ENCODE measurements at regions not wholly inside any gene's neighbourhood (a gene's known extent, or its start where the extent isn't known, plus 50 kb on each side); places are given as distances from the start of the nearest gene placed in this dataset.
A peak's percentile ranks its signal among the peaks of the same experiment; 100 is the strongest.

DNA sequence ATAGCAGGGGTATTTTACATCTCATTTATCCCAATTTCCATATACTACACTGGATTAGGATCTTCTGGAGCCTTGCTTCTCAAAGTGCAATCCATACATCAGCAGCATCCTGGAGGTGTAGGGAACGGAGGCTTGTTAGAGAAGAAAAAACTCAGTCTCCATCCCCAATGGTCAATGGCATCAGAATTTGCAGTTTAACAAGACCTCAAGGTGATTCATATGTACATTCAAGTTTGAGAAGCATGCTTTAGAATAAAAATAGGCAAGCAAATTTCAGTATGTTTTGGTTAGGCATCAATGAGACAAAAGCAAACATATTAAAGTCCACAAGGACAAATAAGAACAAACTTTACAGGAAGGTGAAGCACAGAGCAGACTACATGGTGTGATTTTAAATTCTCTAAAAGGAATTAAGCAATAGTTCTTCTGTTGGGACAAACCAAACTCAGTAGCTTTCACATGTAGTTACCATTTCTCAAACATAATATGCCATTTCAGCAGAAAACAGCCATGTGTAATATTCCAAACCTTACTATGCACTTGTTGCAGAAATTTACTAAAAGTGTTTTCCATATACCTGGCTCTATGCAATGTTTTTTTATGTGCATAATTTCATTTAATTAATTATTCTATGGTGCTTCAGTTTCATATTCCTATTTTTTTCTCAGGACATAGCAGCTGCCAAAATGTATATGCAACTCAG is 360.3 kb upstream of the NECTIN3 start:
- Histone ChIP-seq H3K4me3 (ENCODE audit: low read depth in 1 of 3, low read length in 3 of 3) (no peak overlapping the region), H3K9ac (ENCODE audit: low read depth in 1 of 2, low read length in 2 of 2) (no peak overlapping the region), H3K27me3 (ENCODE audit: control insufficient read depth in 4 of 4, insufficient read depth in 4 of 4, low read length in 3 of 4) (no peaks in the 10 kb centered on the region), H3K9me3 (ENCODE audit: control insufficient read depth in 4 of 4, low read length in 3 of 4) (no peaks in the 10 kb centered on the region), H3K4me1 (ENCODE audit: control insufficient read depth in 4 of 4, insufficient read depth in 4 of 4, low read length in 3 of 4) (peaks cover 5 to 24% (median 15%) of the 10 kb centered on the region in 4 donors), H3K27ac (ENCODE audit: low read depth in 1 of 2, low read length in 2 of 2) (peak overlapping the region in 1 of 2 donors; percentile 18), H3K36me3 (ENCODE audit: control insufficient read depth in 4 of 4, insufficient read depth in 3 of 4, low read depth in 1 of 4, low read length in 3 of 4) (no peaks in the 10 kb centered on the region)
- 50% methylated on average over 1 of the region's 1 CpG for WGBS
- TF ChIP-seq, protein P1, sequence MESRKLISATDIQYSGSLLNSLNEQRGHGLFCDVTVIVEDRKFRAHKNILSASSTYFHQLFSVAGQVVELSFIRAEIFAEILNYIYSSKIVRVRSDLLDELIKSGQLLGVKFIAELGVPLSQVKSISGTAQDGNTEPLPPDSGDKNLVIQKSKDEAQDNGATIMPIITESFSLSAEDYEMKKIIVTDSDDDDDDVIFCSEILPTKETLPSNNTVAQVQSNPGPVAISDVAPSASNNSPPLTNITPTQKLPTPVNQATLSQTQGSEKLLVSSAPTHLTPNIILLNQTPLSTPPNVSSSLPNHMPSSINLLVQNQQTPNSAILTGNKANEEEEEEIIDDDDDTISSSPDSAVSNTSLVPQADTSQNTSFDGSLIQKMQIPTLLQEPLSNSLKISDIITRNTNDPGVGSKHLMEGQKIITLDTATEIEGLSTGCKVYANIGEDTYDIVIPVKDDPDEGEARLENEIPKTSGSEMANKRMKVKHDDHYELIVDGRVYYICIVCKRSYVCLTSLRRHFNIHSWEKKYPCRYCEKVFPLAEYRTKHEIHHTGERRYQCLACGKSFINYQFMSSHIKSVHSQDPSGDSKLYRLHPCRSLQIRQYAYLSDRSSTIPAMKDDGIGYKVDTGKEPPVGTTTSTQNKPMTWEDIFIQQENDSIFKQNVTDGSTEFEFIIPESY (IDR thresholded peaks at IDR 0.05): peak; percentile 30
- TF ChIP-seq, protein P2, sequence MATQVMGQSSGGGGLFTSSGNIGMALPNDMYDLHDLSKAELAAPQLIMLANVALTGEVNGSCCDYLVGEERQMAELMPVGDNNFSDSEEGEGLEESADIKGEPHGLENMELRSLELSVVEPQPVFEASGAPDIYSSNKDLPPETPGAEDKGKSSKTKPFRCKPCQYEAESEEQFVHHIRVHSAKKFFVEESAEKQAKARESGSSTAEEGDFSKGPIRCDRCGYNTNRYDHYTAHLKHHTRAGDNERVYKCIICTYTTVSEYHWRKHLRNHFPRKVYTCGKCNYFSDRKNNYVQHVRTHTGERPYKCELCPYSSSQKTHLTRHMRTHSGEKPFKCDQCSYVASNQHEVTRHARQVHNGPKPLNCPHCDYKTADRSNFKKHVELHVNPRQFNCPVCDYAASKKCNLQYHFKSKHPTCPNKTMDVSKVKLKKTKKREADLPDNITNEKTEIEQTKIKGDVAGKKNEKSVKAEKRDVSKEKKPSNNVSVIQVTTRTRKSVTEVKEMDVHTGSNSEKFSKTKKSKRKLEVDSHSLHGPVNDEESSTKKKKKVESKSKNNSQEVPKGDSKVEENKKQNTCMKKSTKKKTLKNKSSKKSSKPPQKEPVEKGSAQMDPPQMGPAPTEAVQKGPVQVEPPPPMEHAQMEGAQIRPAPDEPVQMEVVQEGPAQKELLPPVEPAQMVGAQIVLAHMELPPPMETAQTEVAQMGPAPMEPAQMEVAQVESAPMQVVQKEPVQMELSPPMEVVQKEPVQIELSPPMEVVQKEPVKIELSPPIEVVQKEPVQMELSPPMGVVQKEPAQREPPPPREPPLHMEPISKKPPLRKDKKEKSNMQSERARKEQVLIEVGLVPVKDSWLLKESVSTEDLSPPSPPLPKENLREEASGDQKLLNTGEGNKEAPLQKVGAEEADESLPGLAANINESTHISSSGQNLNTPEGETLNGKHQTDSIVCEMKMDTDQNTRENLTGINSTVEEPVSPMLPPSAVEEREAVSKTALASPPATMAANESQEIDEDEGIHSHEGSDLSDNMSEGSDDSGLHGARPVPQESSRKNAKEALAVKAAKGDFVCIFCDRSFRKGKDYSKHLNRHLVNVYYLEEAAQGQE (IDR thresholded peaks at IDR 0.05): peak; percentile 28
- TF ChIP-seq, protein P3, sequence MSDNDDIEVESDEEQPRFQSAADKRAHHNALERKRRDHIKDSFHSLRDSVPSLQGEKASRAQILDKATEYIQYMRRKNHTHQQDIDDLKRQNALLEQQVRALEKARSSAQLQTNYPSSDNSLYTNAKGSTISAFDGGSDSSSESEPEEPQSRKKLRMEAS (IDR thresholded peaks at IDR 0.05): peak; percentile 41
- peak; percentile 56 for TF ChIP-seq FOXA2 (IDR thresholded peaks at IDR 0.05)
- TF ChIP-seq HNF4A (conservative IDR thresholded peaks at IDR 0.05): peak; percentile 69 to 73
- TF ChIP-seq, protein P4, sequence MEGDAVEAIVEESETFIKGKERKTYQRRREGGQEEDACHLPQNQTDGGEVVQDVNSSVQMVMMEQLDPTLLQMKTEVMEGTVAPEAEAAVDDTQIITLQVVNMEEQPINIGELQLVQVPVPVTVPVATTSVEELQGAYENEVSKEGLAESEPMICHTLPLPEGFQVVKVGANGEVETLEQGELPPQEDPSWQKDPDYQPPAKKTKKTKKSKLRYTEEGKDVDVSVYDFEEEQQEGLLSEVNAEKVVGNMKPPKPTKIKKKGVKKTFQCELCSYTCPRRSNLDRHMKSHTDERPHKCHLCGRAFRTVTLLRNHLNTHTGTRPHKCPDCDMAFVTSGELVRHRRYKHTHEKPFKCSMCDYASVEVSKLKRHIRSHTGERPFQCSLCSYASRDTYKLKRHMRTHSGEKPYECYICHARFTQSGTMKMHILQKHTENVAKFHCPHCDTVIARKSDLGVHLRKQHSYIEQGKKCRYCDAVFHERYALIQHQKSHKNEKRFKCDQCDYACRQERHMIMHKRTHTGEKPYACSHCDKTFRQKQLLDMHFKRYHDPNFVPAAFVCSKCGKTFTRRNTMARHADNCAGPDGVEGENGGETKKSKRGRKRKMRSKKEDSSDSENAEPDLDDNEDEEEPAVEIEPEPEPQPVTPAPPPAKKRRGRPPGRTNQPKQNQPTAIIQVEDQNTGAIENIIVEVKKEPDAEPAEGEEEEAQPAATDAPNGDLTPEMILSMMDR (IDR thresholded peaks at IDR 0.05; ENCODE audit: low read depth, low read length, missing input control): no peak
- TF ChIP-seq JUND (IDR thresholded peaks at IDR 0.05): peak in 1 of 2 donors; percentile 33
- peak; percentile 36 to 71 for TF ChIP-seq RXRA (IDR thresholded peaks at IDR 0.05)
- TF ChIP-seq HNF4G (IDR thresholded peaks at IDR 0.05): no peak
- peak; percentile 23 to 50 for TF ChIP-seq RAD21 (IDR thresholded peaks at IDR 0.05)
- TF ChIP-seq SP1 (IDR thresholded peaks at IDR 0.05): peak; percentile 68
- peak; percentile 22 for TF ChIP-seq YY1 (IDR thresholded peaks at IDR 0.05)
- TF ChIP-seq, protein P5, sequence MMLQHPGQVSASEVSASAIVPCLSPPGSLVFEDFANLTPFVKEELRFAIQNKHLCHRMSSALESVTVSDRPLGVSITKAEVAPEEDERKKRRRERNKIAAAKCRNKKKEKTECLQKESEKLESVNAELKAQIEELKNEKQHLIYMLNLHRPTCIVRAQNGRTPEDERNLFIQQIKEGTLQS (IDR thresholded peaks at IDR 0.05): no peak
- DNase-seq (ENCODE audit: low spot score): no peak
